ENCODE measurements at regions not wholly inside any gene's neighbourhood (a gene's known extent, or its start where the extent isn't known, plus 50 kb on each side); places are given as distances from the start of the nearest gene placed in this dataset.

DNA sequence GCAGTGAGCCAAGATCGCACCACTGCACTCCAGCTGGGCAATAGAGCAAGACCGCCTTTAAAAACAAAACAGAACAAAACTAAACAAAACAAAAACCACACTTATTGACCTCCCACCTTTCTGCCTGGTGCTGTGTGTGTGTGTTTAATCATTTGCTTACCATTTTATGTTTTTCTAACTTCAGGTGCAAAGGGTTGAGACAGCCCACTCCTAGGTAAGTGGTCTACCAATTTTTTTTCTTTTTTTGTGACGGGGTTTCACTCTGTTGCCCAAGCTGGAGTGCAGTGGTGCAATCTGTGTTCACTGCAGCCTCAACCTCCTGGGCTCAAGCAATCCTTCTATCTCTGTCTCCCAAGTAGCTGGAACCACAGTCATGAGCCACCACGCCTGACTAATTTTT, 65.8 kb downstream of the SALL1 start:
- Mint-ChIP-seq H3K9me3 (peaks cover 0 to 6% (median 0%) of the 10 kb centered on the region in 7 donors), H3K27me3 (no peaks in the 10 kb centered on the region), H3K27ac (no peak overlapping the region), H3K4me3 (no peak overlapping the region), H3K4me1 (no peaks in the 10 kb centered on the region), H3K36me3 (peaks cover 5% of the 10 kb centered on the region)
- Histone ChIP-seq H3K4me3 (ENCODE audit: low read depth, low read length) (no peak overlapping the region), H3K4me1 (ENCODE audit: control insufficient read depth, insufficient read depth, low read length, poor library complexity, severe bottlenecking) (no peaks in the 10 kb centered on the region), H3K9me3 (ENCODE audit: control insufficient read depth in 2 of 2, low read length in 2 of 2) (no peaks in the 10 kb centered on the region), H3K27ac (ENCODE audit: insufficient read depth, low read length, poor library complexity, severe bottlenecking) (no peak overlapping the region), H3K27me3 (ENCODE audit: control insufficient read depth, insufficient read depth, low read length) (no peaks in the 10 kb centered on the region), H3K36me3 (ENCODE audit: control insufficient read depth, insufficient read depth, low read length) (no peaks in the 10 kb centered on the region)
- DNase-seq, result no peak
- no peak for ATAC-seq (ENCODE audit: low read depth in 2 of 2)

GRCh38 chr16:51084074-51084928, 66.8 kb downstream of the SALL1 start:
- H3K27ac ChIP-seq (ENCODE audit: insufficient read depth, low read length, poor library complexity, severe bottlenecking), result no peak overlapping the region
- H3K4me3 ChIP-seq (ENCODE audit: low read depth, low read length), result no peak overlapping the region
- no peak overlapping the region for H3K4me3 Mint-ChIP-seq
- H3K4me1 ChIP-seq (ENCODE audit: control insufficient read depth, insufficient read depth, low read length, poor library complexity, severe bottlenecking), result no peaks in the 10 kb centered on the region
- H3K9me3 ChIP-seq (ENCODE audit: control insufficient read depth in 2 of 2, low read length in 2 of 2), result no peaks in the 10 kb centered on the region
- ATAC-seq (ENCODE audit: low read depth in 2 of 2), result no peak
- no peaks in the 10 kb centered on the region for H3K27me3 Mint-ChIP-seq
- H3K9me3 Mint-ChIP-seq, result peaks cover 0 to 6% (median 2%) of the 10 kb centered on the region in 7 donors
- no peaks in the 10 kb centered on the region for H3K4me1 Mint-ChIP-seq
- no peak for DNase-seq
- no peaks in the 10 kb centered on the region for H3K36me3 ChIP-seq (ENCODE audit: control insufficient read depth, insufficient read depth, low read length)
- H3K27me3 ChIP-seq (ENCODE audit: control insufficient read depth, insufficient read depth, low read length), result no peaks in the 10 kb centered on the region
- no peak overlapping the region for H3K27ac Mint-ChIP-seq
- peaks cover 5% of the 10 kb centered on the region for H3K36me3 Mint-ChIP-seq

GRCh38 chr16:51072591-51072990, 78.5 kb downstream of the SALL1 start:
- Mint-ChIP-seq H3K27ac (no peak overlapping the region), H3K36me3 (no peaks in the 10 kb centered on the region), H3K4me1 (no peaks in the 10 kb centered on the region), H3K4me3 (no peak overlapping the region), H3K9me3 (peaks cover 0 to 4% (median 0%) of the 10 kb centered on the region in 7 donors), H3K27me3 (peaks cover 6% of the 10 kb centered on the region)
- no peaks in the 10 kb centered on the region for H3K9me3 ChIP-seq (ENCODE audit: control insufficient read depth in 2 of 2, low read length in 2 of 2)
- no peaks in the 10 kb centered on the region for H3K4me1 ChIP-seq (ENCODE audit: control insufficient read depth, insufficient read depth, low read length, poor library complexity, severe bottlenecking)
- ATAC-seq (ENCODE audit: low read depth in 2 of 2) (no peak), DNase-seq (no peak)
- H3K27ac ChIP-seq (ENCODE audit: insufficient read depth, low read length, poor library complexity, severe bottlenecking), result no peak overlapping the region
- H3K27me3 ChIP-seq (ENCODE audit: control insufficient read depth, insufficient read depth, low read length), result no peaks in the 10 kb centered on the region
- no peaks in the 10 kb centered on the region for H3K36me3 ChIP-seq (ENCODE audit: control insufficient read depth, insufficient read depth, low read length)
- H3K4me3 ChIP-seq (ENCODE audit: low read depth, low read length), result no peak overlapping the region

GRCh38 chr16:51071326-51071725, 79.7 kb downstream of the SALL1 start:
- H3K27me3 Mint-ChIP-seq, result peaks cover 6% of the 10 kb centered on the region
- H3K36me3 Mint-ChIP-seq, result no peaks in the 10 kb centered on the region
- ATAC-seq (ENCODE audit: low read depth in 2 of 2), result no peak
- H3K9me3 Mint-ChIP-seq, result peaks cover 0 to 4% (median 0%) of the 10 kb centered on the region in 7 donors
- no peak overlapping the region for H3K4me3 Mint-ChIP-seq
- H3K27ac ChIP-seq (ENCODE audit: insufficient read depth, low read length, poor library complexity, severe bottlenecking), result no peak overlapping the region
- no peak overlapping the region for H3K4me3 ChIP-seq (ENCODE audit: low read depth, low read length)
- H3K27me3 ChIP-seq (ENCODE audit: control insufficient read depth, insufficient read depth, low read length), result no peaks in the 10 kb centered on the region
- no peaks in the 10 kb centered on the region for H3K4me1 ChIP-seq (ENCODE audit: control insufficient read depth, insufficient read depth, low read length, poor library complexity, severe bottlenecking)
- no peak for DNase-seq
- H3K4me1 Mint-ChIP-seq, result no peaks in the 10 kb centered on the region
- no peaks in the 10 kb centered on the region for H3K9me3 ChIP-seq (ENCODE audit: control insufficient read depth in 2 of 2, low read length in 2 of 2)
- H3K36me3 ChIP-seq (ENCODE audit: control insufficient read depth, insufficient read depth, low read length), result no peaks in the 10 kb centered on the region
- H3K27ac Mint-ChIP-seq, result no peak overlapping the region

DNA sequence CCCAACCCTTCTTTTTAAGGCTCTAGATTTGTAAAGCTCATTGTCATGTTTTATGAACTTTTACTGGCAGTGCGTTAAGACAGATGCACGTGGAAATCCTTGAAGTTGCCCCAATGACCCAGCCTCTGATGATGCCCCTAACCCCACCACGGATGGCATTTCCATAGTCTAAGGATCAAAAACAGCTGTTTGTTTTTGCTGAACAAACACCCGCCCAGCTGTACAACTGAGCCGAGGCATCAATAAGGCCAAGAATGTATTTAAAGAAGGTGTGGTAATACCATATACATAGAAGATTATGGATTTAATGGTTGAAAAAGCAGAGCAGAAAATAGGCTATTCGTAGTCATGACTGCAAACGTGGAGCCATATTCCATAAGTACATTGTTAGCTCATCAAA, 83.7 kb downstream of the SALL1 start:
- DNase-seq (no peak), ATAC-seq (ENCODE audit: low read depth in 2 of 2) (no peak)
- Mint-ChIP-seq H3K9me3 (peaks cover 0 to 2% (median 0%) of the 10 kb centered on the region in 7 donors), H3K4me1 (no peaks in the 10 kb centered on the region), H3K27me3 (peaks cover 6% of the 10 kb centered on the region), H3K27ac (no peak overlapping the region), H3K4me3 (no peak overlapping the region), H3K36me3 (no peaks in the 10 kb centered on the region)
- no peaks in the 10 kb centered on the region for H3K4me1 ChIP-seq (ENCODE audit: control insufficient read depth, insufficient read depth, low read length, poor library complexity, severe bottlenecking)
- H3K27ac ChIP-seq (ENCODE audit: insufficient read depth, low read length, poor library complexity, severe bottlenecking), result no peak overlapping the region
- H3K27me3 ChIP-seq (ENCODE audit: control insufficient read depth, insufficient read depth, low read length), result peaks cover 3% of the 10 kb centered on the region
- H3K4me3 ChIP-seq (ENCODE audit: low read depth, low read length), result no peak overlapping the region
- H3K9me3 ChIP-seq (ENCODE audit: control insufficient read depth in 2 of 2, low read length in 2 of 2), result no peaks in the 10 kb centered on the region
- H3K36me3 ChIP-seq (ENCODE audit: control insufficient read depth, insufficient read depth, low read length), result no peaks in the 10 kb centered on the region

GRCh38 chr16:51062039-51062438, 89.0 kb downstream of the SALL1 start:
- no peaks in the 10 kb centered on the region for H3K36me3 Mint-ChIP-seq
- Histone ChIP-seq H3K4me1 (ENCODE audit: control insufficient read depth, insufficient read depth, low read length, poor library complexity, severe bottlenecking) (no peaks in the 10 kb centered on the region), H3K4me3 (ENCODE audit: low read depth, low read length) (no peak overlapping the region), H3K27ac (ENCODE audit: insufficient read depth, low read length, poor library complexity, severe bottlenecking) (no peak overlapping the region), H3K27me3 (ENCODE audit: control insufficient read depth, insufficient read depth, low read length) (peaks cover 3% of the 10 kb centered on the region), H3K36me3 (ENCODE audit: control insufficient read depth, insufficient read depth, low read length) (no peaks in the 10 kb centered on the region), H3K9me3 (ENCODE audit: control insufficient read depth in 2 of 2, low read length in 2 of 2) (no peaks in the 10 kb centered on the region)
- ATAC-seq (ENCODE audit: low read depth in 2 of 2), result no peak
- H3K4me3 Mint-ChIP-seq, result no peak overlapping the region
- H3K9me3 Mint-ChIP-seq, result peaks cover 0 to 3% (median 0%) of the 10 kb centered on the region in 7 donors
- no peak overlapping the region for H3K27ac Mint-ChIP-seq
- no peak for DNase-seq
- H3K27me3 Mint-ChIP-seq, result peaks cover 10% of the 10 kb centered on the region
- H3K4me1 Mint-ChIP-seq, result no peaks in the 10 kb centered on the region

DNA sequence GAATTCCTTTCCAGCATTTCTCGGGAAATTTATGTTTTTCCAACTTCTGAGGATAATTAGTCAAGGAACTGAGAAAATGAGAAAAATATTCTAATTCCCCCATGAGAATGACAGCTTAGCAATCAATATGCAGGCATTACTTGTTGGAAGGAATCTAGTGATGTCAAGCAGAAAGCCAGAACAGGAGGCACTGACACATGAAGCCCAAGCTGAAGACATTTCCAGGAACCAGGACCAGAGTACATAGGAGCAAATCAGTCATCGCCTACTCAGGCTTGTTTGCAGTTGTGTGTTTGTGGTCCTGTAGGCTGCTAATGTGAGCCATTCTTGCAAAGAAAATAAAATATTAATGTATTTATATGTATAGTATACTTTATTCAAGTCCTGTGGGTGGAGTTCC, 89.7 kb downstream of the SALL1 start:
- H3K27ac Mint-ChIP-seq, result no peak overlapping the region
- no peaks in the 10 kb centered on the region for H3K36me3 Mint-ChIP-seq
- DNase-seq (no peak), ATAC-seq (ENCODE audit: low read depth in 2 of 2) (no peak)
- no peaks in the 10 kb centered on the region for H3K36me3 ChIP-seq (ENCODE audit: control insufficient read depth, insufficient read depth, low read length)
- no peaks in the 10 kb centered on the region for H3K4me1 ChIP-seq (ENCODE audit: control insufficient read depth, insufficient read depth, low read length, poor library complexity, severe bottlenecking)
- peaks cover 0 to 3% (median 0%) of the 10 kb centered on the region in 7 donors for H3K9me3 Mint-ChIP-seq
- no peaks in the 10 kb centered on the region for H3K4me1 Mint-ChIP-seq
- H3K27me3 Mint-ChIP-seq, result peaks cover 10% of the 10 kb centered on the region
- H3K9me3 ChIP-seq (ENCODE audit: control insufficient read depth in 2 of 2, low read length in 2 of 2), result no peaks in the 10 kb centered on the region
- no peak overlapping the region for H3K4me3 Mint-ChIP-seq
- peaks cover 3% of the 10 kb centered on the region for H3K27me3 ChIP-seq (ENCODE audit: control insufficient read depth, insufficient read depth, low read length)
- H3K4me3 ChIP-seq (ENCODE audit: low read depth, low read length), result no peak overlapping the region
- H3K27ac ChIP-seq (ENCODE audit: insufficient read depth, low read length, poor library complexity, severe bottlenecking), result no peak overlapping the region

GRCh38 chr16:51057969-51058337, 93.1 kb downstream of the SALL1 start:
- DNase-seq, result no peak
- Mint-ChIP-seq H3K9me3 (peaks cover 0 to 3% (median 0%) of the 10 kb centered on the region in 7 donors), H3K36me3 (no peaks in the 10 kb centered on the region), H3K27ac (no peak overlapping the region), H3K4me1 (no peaks in the 10 kb centered on the region), H3K27me3 (peaks cover 19% of the 10 kb centered on the region), H3K4me3 (no peak overlapping the region)
- ATAC-seq (ENCODE audit: low read depth in 2 of 2), result no peak
- Histone ChIP-seq H3K36me3 (ENCODE audit: control insufficient read depth, insufficient read depth, low read length) (no peaks in the 10 kb centered on the region), H3K4me1 (ENCODE audit: control insufficient read depth, insufficient read depth, low read length, poor library complexity, severe bottlenecking) (no peaks in the 10 kb centered on the region), H3K4me3 (ENCODE audit: low read depth, low read length) (no peak overlapping the region), H3K9me3 (ENCODE audit: control insufficient read depth in 2 of 2, low read length in 2 of 2) (no peaks in the 10 kb centered on the region), H3K27ac (ENCODE audit: insufficient read depth, low read length, poor library complexity, severe bottlenecking) (no peak overlapping the region), H3K27me3 (ENCODE audit: control insufficient read depth, insufficient read depth, low read length) (peaks cover 3% of the 10 kb centered on the region)

Measured in CD4-positive, CD25-positive, alpha-beta regulatory T cell (primary cell).